Hepatocyte (in vitro differentiated cells): ENCODE measurements at regions not wholly inside any gene's neighbourhood (a gene's known extent, or its start where the extent isn't known, plus 50 kb on each side); places are given as distances from the start of the nearest gene placed in this dataset.

Source experiments
- CTCF ChIP-seq: fragments of 200-600 bp; sonication (generic); IDR thresholded peaks from 2 replicates; pipeline ENCODE4 v1.5.1; 2016; ENCODE audit warnings: antibody characterized with exemption, mild to moderate bottlenecking; ENCODE audit not compliant: poor library complexity
- EZH2 ChIP-seq: fragments of 200-600 bp; sonication (generic); IDR thresholded peaks from 2 replicates; pipeline ENCODE4 v1.6.1; 2016; ENCODE audit warnings: antibody characterized with exemption, mild to moderate bottlenecking, borderline replicate concordance

- TF ChIP-seq CTCF: no peak
- TF ChIP-seq EZH2: no peak
Measured at GRCh38 chr2:39497082-39497801, 60.2 kb upstream of the MAP4K3 start.
